ENCODE measurements at regions not wholly inside any gene's neighbourhood (a gene's known extent, or its start where the extent isn't known, plus 50 kb on each side); places are given as distances from the start of the nearest gene placed in this dataset.

DNA sequence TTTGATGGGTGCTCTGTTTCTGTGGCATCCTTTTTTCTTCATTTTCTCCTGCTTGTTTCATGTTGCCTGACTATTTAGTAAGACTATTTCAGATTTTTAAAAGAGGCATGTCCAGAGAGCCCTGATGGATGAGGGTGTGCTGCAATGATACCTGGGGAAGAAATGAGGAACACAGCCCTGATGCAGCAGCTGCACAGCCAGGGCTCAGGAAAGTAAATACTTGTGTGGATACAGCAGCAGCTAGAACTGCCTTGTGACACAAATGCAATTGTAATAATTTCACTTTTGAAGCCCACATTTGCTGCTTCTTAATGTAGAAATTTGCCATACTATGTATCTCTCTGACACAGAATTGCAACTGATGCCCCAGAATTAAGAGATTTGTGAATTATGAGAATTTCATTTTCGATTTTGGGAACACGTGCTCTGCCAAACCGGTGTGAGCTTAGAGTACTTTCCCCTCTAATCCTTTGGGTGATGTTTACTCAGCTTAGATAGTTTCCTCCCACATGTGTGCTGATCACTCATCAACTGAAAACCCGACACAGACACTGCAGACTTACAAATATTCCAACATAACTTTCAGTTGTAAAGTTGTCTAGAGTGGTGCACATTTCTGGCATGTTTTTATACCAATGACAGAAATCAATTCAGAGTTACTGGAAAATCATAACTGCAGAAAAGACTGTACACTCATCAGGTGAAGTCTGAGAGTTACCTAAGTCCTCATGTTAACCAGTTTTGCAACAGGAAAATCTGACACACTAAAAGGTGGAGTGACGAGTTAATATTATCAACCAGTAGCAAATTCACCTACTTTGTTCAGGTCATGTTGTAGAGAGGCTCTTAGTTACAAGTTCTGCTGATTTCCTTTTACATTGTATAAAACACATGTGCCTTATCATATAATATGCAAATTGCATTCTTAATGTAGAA lies 383.4 kb downstream of the CBLN2 start:
- Histone ChIP-seq H3K27ac (ENCODE audit: low read depth, low read length) (no peak overlapping the region), H3K9ac (ENCODE audit: low read length) (no peak overlapping the region), H4K8ac (ENCODE audit: low read depth, low read length) (no peak overlapping the region), H3K4me3 (ENCODE audit: low read length) (no peak overlapping the region), H3K4me1 (ENCODE audit: control insufficient read depth, low read depth, low read length) (no peaks in the 10 kb centered on the region), H2BK15ac (replicated peaks; ENCODE audit: low read depth) (no peak overlapping the region), H2BK5ac (ENCODE audit: low read length) (no peak overlapping the region), H3K18ac (ENCODE audit: low read length) (no peak overlapping the region), H3K79me2 (ENCODE audit: control insufficient read depth, insufficient read depth, low read length) (no peaks in the 10 kb centered on the region), H2AK5ac (ENCODE audit: low read length) (no peak overlapping the region), H3K36me3 (ENCODE audit: control insufficient read depth, insufficient read depth, low read length) (no peaks in the 10 kb centered on the region), H3K4me2 (ENCODE audit: low read length) (no peak overlapping the region), H3K4ac (ENCODE audit: low read depth, low read length) (no peak overlapping the region), H3K23ac (ENCODE audit: low read length) (no peak overlapping the region), H3K27me3 (ENCODE audit: insufficient read depth, low read length, poor library complexity) (no peaks in the 10 kb centered on the region), H4K5ac (ENCODE audit: low read length) (no peak overlapping the region), H3K79me1 (ENCODE audit: low read length) (no peaks in the 10 kb centered on the region), H2BK120ac (ENCODE audit: low read depth, low read length) (no peak overlapping the region), H3K56ac (ENCODE audit: low read length) (no peak overlapping the region)
- no CpG with 5 or more reads among the region's 5 CpGs for WGBS (ENCODE audit: extremely low coverage, insufficient coverage, low lambda C conversion rate)
- DNase-seq: no peak

DNA sequence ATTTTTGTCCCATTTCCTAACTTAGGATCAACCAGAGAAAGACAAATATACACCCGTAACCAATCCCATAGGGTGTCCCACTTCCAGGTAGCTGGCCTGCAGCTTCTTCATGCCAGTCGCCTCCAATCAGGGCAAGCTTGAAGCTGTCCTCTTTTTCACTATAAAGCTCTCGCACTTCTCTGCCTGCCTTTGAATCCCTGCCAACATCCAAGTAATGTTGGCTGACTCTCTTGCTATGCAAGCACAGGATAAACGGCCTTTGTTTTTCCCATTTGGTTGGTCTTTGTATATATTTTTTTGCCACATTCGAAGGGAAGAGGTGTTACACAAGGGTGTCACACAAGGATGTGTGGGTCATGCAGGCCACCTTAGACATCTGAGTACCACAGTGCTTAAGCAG lies 388.8 kb downstream of the CBLN2 start:
- Histone ChIP-seq H3K79me2 (ENCODE audit: control insufficient read depth, insufficient read depth, low read length) (no peaks in the 10 kb centered on the region), H3K36me3 (ENCODE audit: control insufficient read depth, insufficient read depth, low read length) (no peaks in the 10 kb centered on the region), H3K4me1 (ENCODE audit: control insufficient read depth, low read depth, low read length) (no peaks in the 10 kb centered on the region), H3K27me3 (ENCODE audit: insufficient read depth, low read length, poor library complexity) (no peaks in the 10 kb centered on the region), H2BK5ac (ENCODE audit: low read length) (no peak overlapping the region), H3K79me1 (ENCODE audit: low read length) (no peaks in the 10 kb centered on the region), H2BK120ac (ENCODE audit: low read depth, low read length) (no peak overlapping the region), H3K4ac (ENCODE audit: low read depth, low read length) (no peak overlapping the region), H3K4me3 (ENCODE audit: low read length) (no peak overlapping the region), H3K56ac (ENCODE audit: low read length) (no peak overlapping the region), H3K23ac (ENCODE audit: low read length) (no peak overlapping the region), H3K18ac (ENCODE audit: low read length) (no peak overlapping the region), H3K4me2 (ENCODE audit: low read length) (no peak overlapping the region), H3K27ac (ENCODE audit: low read depth, low read length) (no peak overlapping the region), H4K8ac (ENCODE audit: low read depth, low read length) (no peak overlapping the region), H3K9ac (ENCODE audit: low read length) (no peak overlapping the region), H2BK15ac (replicated peaks; ENCODE audit: low read depth) (no peak overlapping the region), H4K5ac (ENCODE audit: low read length) (no peak overlapping the region), H2AK5ac (ENCODE audit: low read length) (no peak overlapping the region)
- WGBS (ENCODE audit: extremely low coverage, insufficient coverage, low lambda C conversion rate): no CpG with 5 or more reads among the region's 5 CpGs
- DNase-seq: no peak

DNA sequence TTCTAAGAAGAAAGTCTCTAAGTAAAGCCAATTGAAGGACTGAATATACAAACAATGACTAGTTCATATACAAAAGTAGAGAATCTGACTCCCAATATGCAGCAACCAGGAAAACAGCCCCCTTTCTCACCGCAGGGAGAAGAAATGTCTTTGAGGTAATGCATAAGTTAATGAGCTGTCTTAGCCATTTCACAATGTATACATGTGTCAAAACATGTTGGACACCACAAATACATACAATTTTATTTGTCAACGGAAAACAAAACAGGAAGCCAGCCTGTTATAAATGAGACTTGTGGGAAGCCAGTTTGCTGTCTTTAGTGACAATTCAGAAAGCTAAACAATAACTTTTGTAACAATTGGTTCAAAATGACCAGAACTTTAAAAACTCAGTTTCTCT lies 389.2 kb downstream of the CBLN2 start:
- H3K4me2 ChIP-seq (ENCODE audit: low read length): no peak overlapping the region
- H3K4me1 ChIP-seq (ENCODE audit: control insufficient read depth, low read depth, low read length): no peaks in the 10 kb centered on the region
- no peak overlapping the region for H2AK5ac ChIP-seq (ENCODE audit: low read length)
- H3K23ac ChIP-seq (ENCODE audit: low read length): no peak overlapping the region
- no peak overlapping the region for H3K4me3 ChIP-seq (ENCODE audit: low read length)
- H3K56ac ChIP-seq (ENCODE audit: low read length): no peak overlapping the region
- H2BK5ac ChIP-seq (ENCODE audit: low read length): no peak overlapping the region
- WGBS (ENCODE audit: extremely low coverage, insufficient coverage, low lambda C conversion rate): no CpG with 5 or more reads among the region's 2 CpGs
- no peak overlapping the region for H3K4ac ChIP-seq (ENCODE audit: low read depth, low read length)
- H3K79me2 ChIP-seq (ENCODE audit: control insufficient read depth, insufficient read depth, low read length): no peaks in the 10 kb centered on the region
- H3K9ac ChIP-seq (ENCODE audit: low read length): no peak overlapping the region
- no peak overlapping the region for H4K8ac ChIP-seq (ENCODE audit: low read depth, low read length)
- H3K18ac ChIP-seq (ENCODE audit: low read length): no peak overlapping the region
- H3K79me1 ChIP-seq (ENCODE audit: low read length): no peaks in the 10 kb centered on the region
- H4K5ac ChIP-seq (ENCODE audit: low read length): no peak overlapping the region
- no peak overlapping the region for H2BK120ac ChIP-seq (ENCODE audit: low read depth, low read length)
- DNase-seq: no peak
- no peak overlapping the region for H2BK15ac ChIP-seq (replicated peaks; ENCODE audit: low read depth)
- no peaks in the 10 kb centered on the region for H3K36me3 ChIP-seq (ENCODE audit: control insufficient read depth, insufficient read depth, low read length)
- H3K27ac ChIP-seq (ENCODE audit: low read depth, low read length): no peak overlapping the region
- no peaks in the 10 kb centered on the region for H3K27me3 ChIP-seq (ENCODE audit: insufficient read depth, low read length, poor library complexity)

DNA sequence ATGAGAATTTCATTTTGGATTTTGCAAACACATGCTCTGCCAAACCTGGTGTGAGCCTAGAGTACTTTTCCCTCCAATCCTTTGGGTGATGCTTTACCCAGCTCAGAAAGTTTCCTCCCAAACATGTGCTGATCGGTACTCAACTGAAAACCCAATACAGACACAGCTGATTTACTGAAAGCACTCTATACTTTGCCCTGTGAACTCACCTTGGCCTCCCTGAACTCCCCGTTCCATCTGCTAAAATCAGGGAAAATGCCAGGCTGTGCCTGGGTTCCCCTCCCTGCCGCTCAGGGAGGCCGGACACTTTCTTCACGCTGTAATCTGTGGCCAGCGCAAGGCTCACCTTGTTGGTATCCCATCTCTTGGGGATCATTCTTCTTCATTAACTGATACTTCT lies 391.2 kb downstream of the CBLN2 start:
- DNase-seq: no peak
- no CpG with 5 or more reads among the region's 6 CpGs for WGBS (ENCODE audit: extremely low coverage, insufficient coverage, low lambda C conversion rate)

DNA sequence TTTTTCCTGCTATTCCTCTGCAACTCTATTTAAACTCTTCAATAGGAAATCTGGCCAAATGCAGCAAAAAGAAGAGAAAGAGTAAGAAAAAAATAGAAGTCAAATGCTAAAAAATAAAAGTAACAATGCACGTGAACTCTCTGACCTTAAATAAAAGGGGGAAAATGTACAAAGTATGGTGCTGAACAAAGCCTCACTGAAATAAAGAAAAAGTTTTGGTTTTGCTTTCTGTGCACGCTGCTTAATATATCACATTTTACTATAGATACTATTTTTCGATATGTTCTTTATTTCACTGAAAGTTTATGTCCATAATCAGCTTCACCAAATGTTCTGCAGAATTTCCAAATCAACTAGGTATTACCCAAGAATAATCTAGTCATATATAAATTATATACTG lies 396.3 kb downstream of the CBLN2 start:
- Histone ChIP-seq H3K36me3 (ENCODE audit: control insufficient read depth, insufficient read depth, low read length) (no peaks in the 10 kb centered on the region), H3K9ac (ENCODE audit: low read length) (no peak overlapping the region), H3K18ac (ENCODE audit: low read length) (no peak overlapping the region), H3K79me2 (ENCODE audit: control insufficient read depth, insufficient read depth, low read length) (no peaks in the 10 kb centered on the region), H4K8ac (ENCODE audit: low read depth, low read length) (no peak overlapping the region), H2BK5ac (ENCODE audit: low read length) (no peak overlapping the region), H3K56ac (ENCODE audit: low read length) (no peak overlapping the region), H2BK15ac (replicated peaks; ENCODE audit: low read depth) (no peak overlapping the region), H3K4ac (ENCODE audit: low read depth, low read length) (no peak overlapping the region), H4K5ac (ENCODE audit: low read length) (no peak overlapping the region), H3K4me3 (ENCODE audit: low read length) (no peak overlapping the region), H3K79me1 (ENCODE audit: low read length) (no peaks in the 10 kb centered on the region), H2AK5ac (ENCODE audit: low read length) (no peak overlapping the region), H2BK120ac (ENCODE audit: low read depth, low read length) (no peak overlapping the region), H3K23ac (ENCODE audit: low read length) (no peak overlapping the region), H3K4me1 (ENCODE audit: control insufficient read depth, low read depth, low read length) (no peaks in the 10 kb centered on the region), H3K4me2 (ENCODE audit: low read length) (no peak overlapping the region), H3K27ac (ENCODE audit: low read depth, low read length) (no peak overlapping the region), H3K27me3 (ENCODE audit: insufficient read depth, low read length, poor library complexity) (no peaks in the 10 kb centered on the region)
- no peak for DNase-seq
- no CpG with 5 or more reads among the region's 3 CpGs for WGBS (ENCODE audit: extremely low coverage, insufficient coverage, low lambda C conversion rate)

More for the DNA sequence above, 391.2 kb downstream of the CBLN2 start:
- H3K4me1 ChIP-seq (ENCODE audit: control insufficient read depth, low read depth, low read length): no peaks in the 10 kb centered on the region
- no peak overlapping the region for H4K5ac ChIP-seq (ENCODE audit: low read length)
- H2BK15ac ChIP-seq (replicated peaks; ENCODE audit: low read depth): no peak overlapping the region
- no peak overlapping the region for H2BK5ac ChIP-seq (ENCODE audit: low read length)
- H3K27me3 ChIP-seq (ENCODE audit: insufficient read depth, low read length, poor library complexity): no peaks in the 10 kb centered on the region
- H3K79me1 ChIP-seq (ENCODE audit: low read length): no peaks in the 10 kb centered on the region
- H3K36me3 ChIP-seq (ENCODE audit: control insufficient read depth, insufficient read depth, low read length): no peaks in the 10 kb centered on the region
- H3K4ac ChIP-seq (ENCODE audit: low read depth, low read length): no peak overlapping the region
- no peak overlapping the region for H4K8ac ChIP-seq (ENCODE audit: low read depth, low read length)
- no peaks in the 10 kb centered on the region for H3K79me2 ChIP-seq (ENCODE audit: control insufficient read depth, insufficient read depth, low read length)
- H2BK120ac ChIP-seq (ENCODE audit: low read depth, low read length): no peak overlapping the region
- H3K9ac ChIP-seq (ENCODE audit: low read length): no peak overlapping the region
- no peak overlapping the region for H3K4me3 ChIP-seq (ENCODE audit: low read length)
- H3K27ac ChIP-seq (ENCODE audit: low read depth, low read length): no peak overlapping the region
- no peak overlapping the region for H3K23ac ChIP-seq (ENCODE audit: low read length)
- H3K18ac ChIP-seq (ENCODE audit: low read length): no peak overlapping the region
- no peak overlapping the region for H2AK5ac ChIP-seq (ENCODE audit: low read length)
- H3K56ac ChIP-seq (ENCODE audit: low read length): no peak overlapping the region
- H3K4me2 ChIP-seq (ENCODE audit: low read length): no peak overlapping the region

DNA sequence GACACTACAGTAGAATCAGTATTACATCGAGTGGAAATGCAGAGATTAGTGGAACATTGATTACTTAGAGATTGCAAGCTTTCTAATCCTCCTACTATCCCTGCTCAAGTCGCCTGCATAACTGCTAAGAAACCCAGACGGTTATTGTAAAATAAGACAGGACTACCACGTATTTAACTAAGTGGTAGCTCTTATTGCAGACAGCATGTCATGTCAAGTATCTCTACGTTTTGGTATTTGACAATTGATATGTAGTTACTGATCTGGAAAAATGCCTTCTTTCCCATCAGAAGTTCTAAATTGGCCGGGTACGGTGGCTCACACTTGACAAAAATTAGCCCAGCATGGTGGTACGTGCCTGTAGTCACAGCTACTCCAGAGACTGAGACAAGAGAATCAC lies 404.1 kb downstream of the CBLN2 start:
- H2AK5ac ChIP-seq (ENCODE audit: low read length): no peak overlapping the region
- no peak overlapping the region for H2BK5ac ChIP-seq (ENCODE audit: low read length)
- no peaks in the 10 kb centered on the region for H3K4me1 ChIP-seq (ENCODE audit: control insufficient read depth, low read depth, low read length)
- no peak overlapping the region for H2BK120ac ChIP-seq (ENCODE audit: low read depth, low read length)
- DNase-seq: no peak
- H3K27ac ChIP-seq (ENCODE audit: low read depth, low read length): no peak overlapping the region
- H4K8ac ChIP-seq (ENCODE audit: low read depth, low read length): no peak overlapping the region
- H3K4me2 ChIP-seq (ENCODE audit: low read length): no peak overlapping the region
- H3K79me1 ChIP-seq (ENCODE audit: low read length): no peaks in the 10 kb centered on the region
- no peak overlapping the region for H3K4ac ChIP-seq (ENCODE audit: low read depth, low read length)
- no peaks in the 10 kb centered on the region for H3K79me2 ChIP-seq (ENCODE audit: control insufficient read depth, insufficient read depth, low read length)
- H3K56ac ChIP-seq (ENCODE audit: low read length): no peak overlapping the region
- H3K23ac ChIP-seq (ENCODE audit: low read length): no peak overlapping the region
- no peak overlapping the region for H3K9ac ChIP-seq (ENCODE audit: low read length)
- H3K36me3 ChIP-seq (ENCODE audit: control insufficient read depth, insufficient read depth, low read length): no peaks in the 10 kb centered on the region
- no peak overlapping the region for H4K5ac ChIP-seq (ENCODE audit: low read length)
- no peaks in the 10 kb centered on the region for H3K27me3 ChIP-seq (ENCODE audit: insufficient read depth, low read length, poor library complexity)
- no peak overlapping the region for H3K4me3 ChIP-seq (ENCODE audit: low read length)
- H2BK15ac ChIP-seq (replicated peaks; ENCODE audit: low read depth): no peak overlapping the region
- no CpG with 5 or more reads among the region's 8 CpGs for WGBS (ENCODE audit: extremely low coverage, insufficient coverage, low lambda C conversion rate)
- no peak overlapping the region for H3K18ac ChIP-seq (ENCODE audit: low read length)
